HL-60 (cell line): ENCODE measurements at regions not wholly inside any gene's neighbourhood (a gene's known extent, or its start where the extent isn't known, plus 50 kb on each side); places are given as distances from the start of the nearest gene placed in this dataset.

ENCODE experiments used
- microRNA-seq: library from miRNA; unstranded; fragments of <30 nt; microRNA quantifications from one replicate; pipeline ENCODE4, GENCODE V29; 2018

Small RNA genes lying in the stretch of these regions (microRNA-seq; reads per million reads assigned to microRNA genes)
- 8.7 reads per million, percentile 29 among the genes with 10 or more reads in this experiment for gene MIR3672
